CD14-positive monocyte (primary cell): ENCODE measurements at regions not wholly inside any gene's neighbourhood (a gene's known extent, or its start where the extent isn't known, plus 50 kb on each side); places are given as distances from the start of the nearest gene placed in this dataset.

ENCODE experiments used
- DNase-seq, 3 donors: peaks; one replicate each; pipeline ENCODE4 v3.0.0-alpha.2; 2011 to 2022
- H2AFZ ChIP-seq: 2 replicates; pipeline ENCODE4 v1.6.0; 2012; ENCODE audit warnings: mild to moderate bottlenecking, low read depth, low read length, inconsistent platforms; ENCODE audit not compliant: insufficient read depth, poor library complexity, severe bottlenecking
- H3K27ac ChIP-seq, 2 donors: 1 replicate in 1 of 2; 2 replicates in 1 of 2; pipeline ENCODE4 v1.5.1; 2012 to 2013; ENCODE audit warnings: low read length in 2 of 2, control low read depth in 1 of 2, inconsistent platforms in 1 of 2, low read depth in 1 of 2, mild to moderate bottlenecking in 1 of 2
- H3K27me3 ChIP-seq, 2 donors: one replicate each; pipeline versions ENCODE4 v1.6.0 to v1.6.1; 2011 to 2013; ENCODE audit warnings: low read length in 2 of 2; ENCODE audit not compliant: control insufficient read depth in 2 of 2, insufficient read depth in 2 of 2
- H3K36me3 ChIP-seq, 2 donors: replicated peaks in 1 of 2; 1 replicate in 1 of 2; 2 replicates in 1 of 2; pipeline versions ENCODE4 v1.5.1 to v1.6.1; 2012 to 2013; ENCODE audit warnings: low read length in 2 of 2, control low read depth in 1 of 2, inconsistent platforms in 1 of 2, mild to moderate bottlenecking in 1 of 2; ENCODE audit not compliant: insufficient read depth in 2 of 2, control insufficient read depth in 1 of 2
- H3K4me1 ChIP-seq, 2 donors: 1 replicate in 1 of 2; 2 replicates in 1 of 2; pipeline versions ENCODE4 v1.5.1 to v1.6.1; 2012 to 2013; ENCODE audit warnings: low read length in 2 of 2, control low read depth in 1 of 2, inconsistent platforms in 1 of 2, mild to moderate bottlenecking in 1 of 2, moderate library complexity in 1 of 2; ENCODE audit not compliant: insufficient read depth in 2 of 2, control insufficient read depth in 1 of 2
- H3K4me2 ChIP-seq: replicated peaks from 2 replicates; pipeline ENCODE3; 2012; ENCODE audit warnings: low read length, moderate library complexity, mild to moderate bottlenecking; ENCODE audit not compliant: poor library complexity, severe bottlenecking; ENCODE audit errors: extremely low read depth
- H3K4me3 ChIP-seq, 3 experiments: fragments of 200-600 bp in 1 of 3; sonication (generic) in 1 of 3; replicated peaks in 1 of 3; 1 replicate in 2 of 3; 2 replicates in 1 of 3; pipeline ENCODE4 v1.5.1; 2011 to 2013; ENCODE audit warnings: low read length in 3 of 3, mild to moderate bottlenecking in 3 of 3, control low read depth in 2 of 3, low read depth in 2 of 3, inconsistent platforms in 1 of 3, moderate library complexity in 1 of 3
- H3K79me2 ChIP-seq: 2 replicates; pipeline ENCODE4 v1.6.0; 2012; ENCODE audit warnings: mild to moderate bottlenecking, control low read depth, inconsistent platforms, low read length, moderate library complexity; ENCODE audit not compliant: insufficient read depth
- H3K9ac ChIP-seq: 2 replicates; pipeline ENCODE4 v1.6.0; 2017; ENCODE audit warnings: low read length, mild to moderate bottlenecking; ENCODE audit not compliant: insufficient read depth, poor library complexity, severe bottlenecking
- H3K9me3 ChIP-seq, 2 donors: replicated peaks in 1 of 2; 1 replicate in 1 of 2; 2 replicates in 1 of 2; pipeline versions ENCODE4 v1.5.1 to v1.6.1; 2012 to 2013; ENCODE audit warnings: low read length in 2 of 2, control low read depth in 1 of 2; ENCODE audit not compliant: control insufficient read depth in 1 of 2, insufficient read depth in 1 of 2
- H4K20me1 ChIP-seq: 2 replicates; pipeline ENCODE4 v1.6.0; 2012; ENCODE audit warnings: mild to moderate bottlenecking, low read length, control low read depth, moderate library complexity; ENCODE audit not compliant: insufficient read depth
- H3K27ac Mint-ChIP-seq, 7 donors: one replicate each; pipeline ENCODE4 v1.8.0; 2020; ENCODE audit warnings: mild to moderate bottlenecking in 7 of 7, mixed read lengths in 7 of 7, moderate library complexity in 6 of 7, inconsistent platforms in 2 of 7
- H3K27me3 Mint-ChIP-seq, 3 donors: one replicate each; pipeline ENCODE4 v1.8.0; 2021 to 2022; ENCODE audit warnings: low read depth in 3 of 3, mild to moderate bottlenecking in 3 of 3, mixed read lengths in 3 of 3, moderate library complexity in 3 of 3, inconsistent platforms in 1 of 3
- H3K36me3 Mint-ChIP-seq, 2 donors: one replicate each; pipeline ENCODE4 v1.8.0; 2020; ENCODE audit warnings: mixed read lengths in 2 of 2, inconsistent platforms in 1 of 2, mild to moderate bottlenecking in 1 of 2
- H3K4me1 Mint-ChIP-seq: one replicate; pipeline ENCODE4 v1.8.0; 2020; ENCODE audit warnings: mild to moderate bottlenecking, mixed read lengths
- H3K4me3 Mint-ChIP-seq, 2 donors: one replicate each; pipeline ENCODE4 v1.8.0; 2020; ENCODE audit warnings: mild to moderate bottlenecking in 2 of 2, mixed read lengths in 2 of 2, moderate library complexity in 1 of 2
- H3K9me3 Mint-ChIP-seq, 7 donors: one replicate each; pipeline ENCODE4 v1.8.0; 2020 to 2022; ENCODE audit warnings: mixed read lengths in 7 of 7, mild to moderate bottlenecking in 6 of 7, moderate library complexity in 6 of 7, inconsistent platforms in 2 of 7
- CTCF ChIP-seq: fragments of 200-600 bp; IDR thresholded peaks from one replicate; pipeline ENCODE4 v1.8.0; 2022; ENCODE audit warnings: antibody characterized with exemption, mild to moderate bottlenecking
- WGBS: methylation state at CpG from one replicate; pipeline ENCODE4 v1.1.5; 2013; ENCODE audit warnings: missing lambda C conversion rate; ENCODE audit not compliant: insufficient coverage; 5-methylcytosine and 5-hydroxymethylcytosine counted together
- intact Hi-C, 2 donors: fragments of 100-400 bp; cut with micrococcal nuclease; formaldehyde crosslinking; loops; one replicate each; pipeline versions ENCODE4 v1.15.0 to v1.15.1; 2023

GRCh38 chr12:131250951-131251315 is 297.2 kb downstream of the ADGRD1 start:
- Mint-ChIP-seq H3K27ac (no peak overlapping the region), H3K4me3 (no peak overlapping the region), H3K9me3 (peaks cover 6 to 26% (median 19%) of the 10 kb centered on the region in 7 donors), H3K36me3 (no peaks in the 10 kb centered on the region), H3K27me3 (peaks cover 0 to 4% (median 0%) of the 10 kb centered on the region in 3 donors), H3K4me1 (peaks cover 10% of the 10 kb centered on the region)
- intact Hi-C loops, result no loop called here
- TF ChIP-seq CTCF, result no peak
- no peak overlapping the region for H3K9ac ChIP-seq
- peaks cover 0 to 21% of the 10 kb centered on the region in 2 donors for H3K9me3 ChIP-seq
- no peaks in the 10 kb centered on the region for H3K79me2 ChIP-seq
- no peak overlapping the region for H3K4me3 ChIP-seq
- no peak overlapping the region for H3K4me2 ChIP-seq
- H4K20me1 ChIP-seq, result no peaks in the 10 kb centered on the region
- no peak overlapping the region for H2AFZ ChIP-seq
- H3K27me3 ChIP-seq, result no peaks in the 10 kb centered on the region
- no peak for DNase-seq
- H3K27ac ChIP-seq, result no peak overlapping the region
- H3K36me3 ChIP-seq, result no peaks in the 10 kb centered on the region
- WGBS, result 95% methylated on average over 6 of the region's 10 CpGs
- no peaks in the 10 kb centered on the region for H3K4me1 ChIP-seq

- no peak overlapping the region for H3K4me3 Mint-ChIP-seq
- H3K9me3 Mint-ChIP-seq, result peaks cover 6 to 31% (median 24%) of the 10 kb centered on the region in 7 donors
- no peaks in the 10 kb centered on the region for H3K36me3 Mint-ChIP-seq
- DNase-seq, result no peak
- Histone ChIP-seq H3K9ac (no peak overlapping the region), H3K9me3 (peaks cover 0 to 26% of the 10 kb centered on the region in 2 donors), H3K27me3 (no peaks in the 10 kb centered on the region), H3K27ac (no peak overlapping the region), H4K20me1 (no peaks in the 10 kb centered on the region), H3K4me2 (no peak overlapping the region), H3K4me3 (no peak overlapping the region), H3K79me2 (no peaks in the 10 kb centered on the region), H3K36me3 (no peaks in the 10 kb centered on the region), H2AFZ (no peak overlapping the region), H3K4me1 (no peaks in the 10 kb centered on the region)
- TF ChIP-seq CTCF, result no peak
- intact Hi-C loops, result no loop called here
- 78% methylated on average over 15 of the region's 16 CpGs for WGBS
- no peak overlapping the region for H3K27ac Mint-ChIP-seq
- peaks cover 0 to 2% (median 0%) of the 10 kb centered on the region in 3 donors for H3K27me3 Mint-ChIP-seq
- peaks cover 10% of the 10 kb centered on the region for H3K4me1 Mint-ChIP-seq
Measured at GRCh38 chr12:131251336-131252101, 297.8 kb downstream of the ADGRD1 start.
